BJ (cell line): ENCODE measurements at regions not wholly inside any gene's neighbourhood (a gene's known extent, or its start where the extent isn't known, plus 50 kb on each side); places are given as distances from the start of the nearest gene placed in this dataset.

Experiments
- CTCF ChIA-PET: fragments of 350-600 bp; formaldehyde crosslinking; extraction: SDS; loops from one replicate; lab custom pipeline; 2021; ENCODE audit warnings: antibody characterized with exemption, inconsistent platforms; lab: Yijun Ruan, JAX
- POLR2A ChIA-PET: fragments of 300-600 bp; sonication (Branson Sonifier 250); formaldehyde crosslinking; extraction: SDS; loops from one replicate; lab custom pipeline; 2021; ENCODE audit warnings: antibody characterized with exemption; lab: Charles Lee
- DNase-seq: peaks from one replicate; pipeline ENCODE4 v3.0.0-alpha.2; 2011; ENCODE audit warnings: low read depth
- H3K27me3 ChIP-seq: 2 replicates; pipeline ENCODE4 v1.6.0; 2011; ENCODE audit warnings: low read length; ENCODE audit not compliant: control insufficient read depth, insufficient read depth
- H3K36me3 ChIP-seq: 2 replicates; pipeline ENCODE4 v1.5.1; 2011; ENCODE audit warnings: low read length; ENCODE audit not compliant: control insufficient read depth, insufficient read depth
- H3K4me3 ChIP-seq: 2 replicates; pipeline ENCODE4 v1.5.1; 2011; ENCODE audit warnings: low read depth, mild to moderate bottlenecking, control low read depth, low read length
- CTCF ChIP-seq: IDR thresholded peaks from 2 replicates; pipeline ENCODE4 v1.5.1; 2011; ENCODE audit warnings: low read depth, mild to moderate bottlenecking, control low read depth, inconsistent platforms, low read length, moderate library complexity; ENCODE audit not compliant: insufficient read depth

DNA sequence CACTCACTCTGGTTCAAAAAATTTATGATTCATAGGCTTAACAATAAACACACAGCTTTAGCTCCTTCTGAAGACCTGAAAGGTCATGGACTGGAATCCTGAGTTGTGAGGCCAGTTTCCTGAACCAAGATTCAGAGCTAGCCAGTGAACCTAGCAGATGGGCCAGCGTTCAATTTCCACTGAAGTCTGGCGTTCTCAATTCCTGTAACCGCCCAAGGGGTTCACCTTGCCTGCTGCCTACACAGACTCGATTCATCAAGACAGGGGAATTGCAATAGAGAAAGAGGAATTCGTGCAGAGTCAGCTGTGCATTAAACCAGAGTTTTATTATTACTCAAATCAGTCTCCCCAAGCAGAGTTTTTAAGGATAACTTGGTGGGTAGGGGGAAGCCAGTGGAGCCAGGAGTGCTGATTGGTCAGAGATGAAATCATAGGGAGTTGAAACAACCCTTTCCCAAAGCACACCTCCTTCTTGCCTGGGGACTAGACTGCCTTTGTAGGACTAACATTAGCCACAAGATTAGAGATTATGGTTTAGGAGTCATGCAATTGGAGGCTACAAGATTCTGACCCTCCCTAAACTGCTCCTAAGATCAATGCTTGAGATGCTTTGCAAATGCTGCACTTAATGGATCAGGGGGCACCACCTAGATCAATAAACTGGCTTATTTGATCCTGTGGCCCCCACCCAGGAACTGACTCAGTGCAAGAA lies 117.5 kb upstream of the SHB start:
- ChIA-PET POLR2A (interaction anchor here (0.6 kb wide), 1 partner anchor 41 kb away, joined by 3 read pairs; no protein-coding TSS in a partner anchor), CTCF (interaction anchor here (0.9 to 1.5 kb wide), 2 partner anchors 18 to 27 kb away, joined by 3 read pairs; no protein-coding TSS in a partner anchor)
- no peak for TF ChIP-seq CTCF
- no peak for DNase-seq
- peaks cover 3% of the 10 kb centered on the region for H3K27me3 ChIP-seq
- H3K36me3 ChIP-seq = no peaks in the 10 kb centered on the region
- no peak overlapping the region for H3K4me3 ChIP-seq

DNA sequence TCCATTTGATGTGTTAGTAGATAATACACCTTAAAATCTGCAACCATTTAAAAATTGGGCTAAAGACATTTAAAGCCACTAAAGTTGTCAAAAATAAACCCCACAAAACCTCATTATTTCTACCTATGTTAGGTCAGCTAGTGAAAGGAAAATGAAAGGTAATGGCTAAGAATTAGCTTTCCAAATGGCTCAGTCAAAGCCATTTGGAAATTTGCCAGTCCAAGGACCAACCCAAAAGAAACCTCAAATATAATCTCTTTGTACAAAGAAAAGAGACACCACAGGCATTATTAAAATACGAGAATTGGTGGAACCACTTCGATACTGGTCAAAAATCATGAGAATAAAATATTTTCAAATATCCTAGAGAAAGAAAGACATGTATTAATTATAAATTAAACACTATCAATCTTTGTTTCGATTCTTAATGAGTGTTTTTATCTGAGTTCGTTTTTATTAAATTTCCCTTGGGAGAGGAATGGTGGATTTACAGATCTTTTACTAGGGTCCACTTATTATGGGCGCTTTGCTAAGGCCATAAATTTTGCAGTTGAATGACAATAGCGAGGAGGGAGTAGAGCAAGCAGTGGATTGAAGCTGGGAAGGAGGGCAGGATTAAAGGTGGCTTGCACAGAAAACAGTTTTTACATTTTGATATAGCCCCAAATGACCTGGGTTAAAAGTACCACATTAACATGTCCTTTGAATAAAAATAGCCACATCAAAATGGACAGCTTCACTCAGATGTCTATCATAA lies 116.8 kb upstream of the SHB start:
- Histone ChIP-seq H3K36me3 (no peaks in the 10 kb centered on the region), H3K4me3 (no peak overlapping the region), H3K27me3 (peaks cover 3% of the 10 kb centered on the region)
- DNase-seq = no peak
- TF ChIP-seq CTCF = no peak
- ChIA-PET POLR2A (interaction anchor here (0.6 kb wide), 1 partner anchor 41 kb away, joined by 3 read pairs; no protein-coding TSS in a partner anchor), CTCF (no interaction called here)

- no peak for TF ChIP-seq CTCF
- Histone ChIP-seq H3K4me3 (no peak overlapping the region), H3K36me3 (no peaks in the 10 kb centered on the region), H3K27me3 (peaks cover 1% of the 10 kb centered on the region)
- ChIA-PET CTCF (no interaction called here), POLR2A (no interaction called here)
- no peak for DNase-seq
Observed at GRCh38 chr9:38183994-38184568, 115.1 kb upstream of the SHB start.

DNA sequence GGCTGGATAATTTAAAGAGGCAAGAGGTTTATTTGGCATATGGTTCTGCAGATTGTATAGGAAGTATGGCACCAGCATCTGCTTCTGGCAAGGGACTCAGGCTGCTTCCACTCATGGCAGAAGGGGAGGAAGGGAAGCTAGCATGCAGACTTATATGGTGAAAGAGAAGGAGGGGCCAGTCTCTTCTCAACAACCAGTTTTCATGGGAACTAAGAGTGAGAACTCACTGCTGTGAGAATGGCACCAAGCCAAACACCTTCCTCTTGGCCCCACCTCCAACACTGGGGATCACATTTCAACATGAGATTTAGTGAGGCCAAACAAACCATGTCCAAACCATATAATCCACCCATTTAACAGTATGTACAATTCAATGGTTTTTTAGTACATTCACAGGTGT lies 113.3 kb upstream of the SHB start:
- H3K36me3 ChIP-seq = no peaks in the 10 kb centered on the region
- ChIA-PET CTCF (interaction anchor here (1.2 kb wide), 1 partner anchor 22 kb away, joined by 5 read pairs; no protein-coding TSS in a partner anchor), POLR2A (no interaction called here)
- TF ChIP-seq CTCF = no peak
- H3K27me3 ChIP-seq = peaks cover 5% of the 10 kb centered on the region
- no peak overlapping the region for H3K4me3 ChIP-seq
- no peak for DNase-seq

GRCh38 chr9:38181866-38182265 lies 112.8 kb upstream of the SHB start:
- no peaks in the 10 kb centered on the region for H3K36me3 ChIP-seq
- no peak overlapping the region for H3K4me3 ChIP-seq
- peaks cover 5% of the 10 kb centered on the region for H3K27me3 ChIP-seq
- no peak for DNase-seq
- ChIA-PET CTCF (no interaction called here), POLR2A (no interaction called here)
- TF ChIP-seq CTCF = no peak
